Stimulated activated CD8-positive, alpha-beta memory T cell treated with anti-CD3 and anti-CD28 coated beads, Interleukin-7, amount 100 ng/mL, for 4 hours (primary cell): ENCODE measurements at regions not wholly inside any gene's neighbourhood (a gene's known extent, or its start where the extent isn't known, plus 50 kb on each side); places are given as distances from the start of the nearest gene placed in this dataset.
"Not testable (repeated sequence)": the region's sequence is repeated elsewhere in the genome, so short reads cannot be mapped to it uniquely, and the experiment has no call there.

Experiments
- DNase-seq, 2 donors: peaks; one replicate each; pipeline ENCODE4 v3.0.0-alpha.2; 2020; ENCODE audit warnings: low read depth in 2 of 2

GRCh38 chr9:31541721-31542281 is 842.6 kb upstream of the ACO1 start:
- no peak for DNase-seq

GRCh38 chr9:31542384-31543055 is 841.9 kb upstream of the ACO1 start:
- DNase-seq = no peak

- no peak for DNase-seq
Measured at GRCh38 chr9:31554941-31555340, 829.5 kb upstream of the ACO1 start.

GRCh38 chr9:31556667-31557463 is 827.6 kb upstream of the ACO1 start:
- DNase-seq = no peak

- DNase-seq = not testable (repeated sequence)
Measured at GRCh38 chr9:31572190-31572589, 812.3 kb upstream of the ACO1 start.

GRCh38 chr9:31573561-31573960 is 810.9 kb upstream of the ACO1 start:
- no peak for DNase-seq

GRCh38 chr9:31574006-31574765 is 810.3 kb upstream of the ACO1 start:
- DNase-seq = no peak

GRCh38 chr9:31582071-31582470 is 802.4 kb upstream of the ACO1 start:
- no peak for DNase-seq

- DNase-seq = no peak
Measured at GRCh38 chr9:31582561-31582960, 801.9 kb upstream of the ACO1 start.

- no peak for DNase-seq
Measured at GRCh38 chr9:31585158-31585557, 799.3 kb upstream of the ACO1 start.

- DNase-seq = no peak
Measured at GRCh38 chr9:31587146-31587545, 797.3 kb upstream of the ACO1 start.

GRCh38 chr9:31588006-31588405 is 796.4 kb upstream of the ACO1 start:
- no peak for DNase-seq

GRCh38 chr9:31588756-31589155 is 795.7 kb upstream of the ACO1 start:
- DNase-seq = no peak

GRCh38 chr9:31590091-31590490 is 794.4 kb upstream of the ACO1 start:
- no peak for DNase-seq

- DNase-seq = not testable (repeated sequence)
Measured at GRCh38 chr9:31597086-31597485, 787.4 kb upstream of the ACO1 start.

GRCh38 chr9:31597977-31598376 is 786.5 kb upstream of the ACO1 start:
- DNase-seq = no peak

- DNase-seq = no peak
Measured at GRCh38 chr9:31601666-31602065, 782.8 kb upstream of the ACO1 start.

GRCh38 chr9:31604531-31604930 is 779.9 kb upstream of the ACO1 start:
- no peak for DNase-seq

GRCh38 chr9:31605164-31605563 is 779.3 kb upstream of the ACO1 start:
- DNase-seq = no peak

- DNase-seq = no peak
Measured at GRCh38 chr9:31606678-31607077, 777.8 kb upstream of the ACO1 start.

GRCh38 chr9:31608416-31608815 is 776.0 kb upstream of the ACO1 start:
- no peak for DNase-seq

- DNase-seq = no peak
Measured at GRCh38 chr9:31608881-31609280, 775.6 kb upstream of the ACO1 start.
